K562 (cell line): ENCODE measurements at regions not wholly inside any gene's neighbourhood (a gene's known extent, or its start where the extent isn't known, plus 50 kb on each side); places are given as distances from the start of the nearest gene placed in this dataset.

Experiments
- ARID2 ChIP-seq: fragments of 450-650 bp; IDR thresholded peaks from 2 replicates; pipeline ENCODE4 v1.6.1; 2017; ENCODE audit warnings: antibody characterized with exemption, mild to moderate bottlenecking
- BRCA1 ChIP-seq, 2 experiments: fragments of 450-650 bp in 1 of 2; sonication (generic) in 1 of 2; formaldehyde crosslinking in 1 of 2; IDR thresholded peaks; 2 replicates each; pipeline versions ENCODE4 v1.5.0 to v1.6.1; 2017 to 2020; ENCODE audit warnings: mild to moderate bottlenecking in 1 of 2, missing genetic modification reagents in 1 of 2
- POLR2A ChIP-seq: fragments of 450-650 bp; conservative IDR thresholded peaks from 2 replicates; pipeline ENCODE4 v1.6.1; 2016
- PPARD ChIP-seq: fragments of 250-450 bp; sonication (Bioruptor Pico); IDR thresholded peaks from 2 replicates; pipeline ENCODE4 v1.8.0; 2022; ENCODE audit warnings: inconsistent platforms, mild to moderate bottlenecking, moderate library complexity
- SIN3A ChIP-seq, 2 experiments: fragments of 150-350 bp in 1 of 2; IDR thresholded peaks; 2 replicates each; pipeline ENCODE4 v1.6.1; 2011 to 2016; ENCODE audit warnings: borderline replicate concordance in 2 of 2, low read depth in 2 of 2, low read length in 2 of 2, mild to moderate bottlenecking in 2 of 2, moderate library complexity in 2 of 2; ENCODE audit not compliant: control insufficient read depth in 1 of 2
- SNRNP70 ChIP-seq: fragments of 200-400 bp; formaldehyde crosslinking; optimal IDR thresholded peaks from 2 replicates; pipeline ENCODE3; 2017; ENCODE audit warnings: low read depth, low read length
- ZBTB1 ChIP-seq: sonication (generic); formaldehyde crosslinking; IDR thresholded peaks from 2 replicates; pipeline ENCODE4 v1.8.1; 2023; ENCODE audit warnings: missing genetic modification reagents, low read depth, mild to moderate bottlenecking, borderline replicate concordance
- ZBTB8A ChIP-seq: fragments of 450-650 bp; IDR thresholded peaks from 2 replicates; pipeline ENCODE4 v1.6.1; 2018; ENCODE audit warnings: mild to moderate bottlenecking, moderate library complexity; ENCODE audit not compliant: partially characterized antibody
- ZFP36 ChIP-seq: fragments of 150-350 bp; IDR thresholded peaks from 2 replicates; pipeline ENCODE4 v1.6.1; 2018; ENCODE audit warnings: low read length, low read depth; ENCODE audit not compliant: partially characterized antibody
- ZNF12 ChIP-seq: sonication (generic); formaldehyde crosslinking; IDR thresholded peaks from 2 replicates; pipeline ENCODE4 v1.4.0; 2020; ENCODE audit warnings: mild to moderate bottlenecking, missing genetic modification reagents
- ZNF274 ChIP-seq: IDR thresholded peaks from 2 replicates; pipeline ENCODE4 v1.6.1; 2011; ENCODE audit warnings: low read depth, mild to moderate bottlenecking, low read length, moderate library complexity, borderline replicate concordance
- ZZZ3 ChIP-seq: fragments of 450-650 bp; IDR thresholded peaks from 2 replicates; pipeline ENCODE4 v1.6.1; 2016; ENCODE audit warnings: antibody characterized with exemption, mild to moderate bottlenecking, moderate library complexity
- TF ChIP-seq, protein P1 (sequence below): fragments of 450-650 bp; IDR thresholded peaks from 2 replicates; pipeline ENCODE4 v1.6.1; 2016; ENCODE audit warnings: missing biosample characterization, missing genetic modification characterization
- TF ChIP-seq, protein P2 (sequence below): fragments of 450-650 bp; IDR thresholded peaks from 2 replicates; pipeline ENCODE4 v1.6.1; 2014; ENCODE audit warnings: low read depth, mild to moderate bottlenecking, moderate library complexity, borderline replicate concordance

DNA sequence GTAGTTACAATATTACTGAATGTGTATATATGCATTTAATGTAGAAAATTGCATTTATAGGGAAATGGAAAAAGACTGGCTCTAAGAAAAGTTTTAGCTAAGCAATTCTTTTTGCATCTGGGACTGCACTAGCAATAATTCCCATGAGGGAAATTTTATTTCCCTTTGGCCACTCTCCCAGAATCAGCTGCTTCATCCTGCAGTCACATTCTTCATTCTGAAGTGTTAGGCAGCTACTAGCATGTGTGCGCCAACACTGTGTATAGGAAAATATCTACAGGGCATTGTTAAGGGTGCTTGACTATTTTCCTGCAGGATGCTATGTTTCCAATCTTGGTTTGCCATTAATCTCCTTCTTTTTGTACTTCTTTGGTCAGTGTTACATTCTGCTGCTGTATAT lies 312.8 kb upstream of the PCDH20 start:
- TF ChIP-seq PPARD (CRISPR knock-in tag) (no peak), POLR2A (no peak), SIN3A (IDR thresholded peaks at IDR 0.05; ENCODE audit: borderline replicate concordance in 2 of 2, control insufficient read depth in 1 of 2, low read depth in 2 of 2, low read length in 2 of 2) (no peak), ZBTB1 (CRISPR knock-in tag) (no peak), BRCA1 (IDR thresholded peaks at IDR 0.05) (no peak), BRCA1 (CRISPR knock-in tag; IDR thresholded peaks at IDR 0.05) (no peak), ZNF12 (no peak), ZBTB8A (no peak), ARID2 (no peak), SNRNP70 (no peak), ZFP36 (no peak), ZZZ3 (no peak), ZNF274 (no peak)
- TF ChIP-seq, protein P1, sequence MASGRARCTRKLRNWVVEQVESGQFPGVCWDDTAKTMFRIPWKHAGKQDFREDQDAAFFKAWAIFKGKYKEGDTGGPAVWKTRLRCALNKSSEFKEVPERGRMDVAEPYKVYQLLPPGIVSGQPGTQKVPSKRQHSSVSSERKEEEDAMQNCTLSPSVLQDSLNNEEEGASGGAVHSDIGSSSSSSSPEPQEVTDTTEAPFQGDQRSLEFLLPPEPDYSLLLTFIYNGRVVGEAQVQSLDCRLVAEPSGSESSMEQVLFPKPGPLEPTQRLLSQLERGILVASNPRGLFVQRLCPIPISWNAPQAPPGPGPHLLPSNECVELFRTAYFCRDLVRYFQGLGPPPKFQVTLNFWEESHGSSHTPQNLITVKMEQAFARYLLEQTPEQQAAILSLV (tag), result no peak
- TF ChIP-seq, protein P2, sequence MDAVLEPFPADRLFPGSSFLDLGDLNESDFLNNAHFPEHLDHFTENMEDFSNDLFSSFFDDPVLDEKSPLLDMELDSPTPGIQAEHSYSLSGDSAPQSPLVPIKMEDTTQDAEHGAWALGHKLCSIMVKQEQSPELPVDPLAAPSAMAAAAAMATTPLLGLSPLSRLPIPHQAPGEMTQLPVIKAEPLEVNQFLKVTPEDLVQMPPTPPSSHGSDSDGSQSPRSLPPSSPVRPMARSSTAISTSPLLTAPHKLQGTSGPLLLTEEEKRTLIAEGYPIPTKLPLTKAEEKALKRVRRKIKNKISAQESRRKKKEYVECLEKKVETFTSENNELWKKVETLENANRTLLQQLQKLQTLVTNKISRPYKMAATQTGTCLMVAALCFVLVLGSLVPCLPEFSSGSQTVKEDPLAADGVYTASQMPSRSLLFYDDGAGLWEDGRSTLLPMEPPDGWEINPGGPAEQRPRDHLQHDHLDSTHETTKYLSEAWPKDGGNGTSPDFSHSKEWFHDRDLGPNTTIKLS, result no peak
